GM21786 (cell line): ENCODE measurements at regions not wholly inside any gene's neighbourhood (a gene's known extent, or its start where the extent isn't known, plus 50 kb on each side); places are given as distances from the start of the nearest gene placed in this dataset.

Experiments
- ATAC-seq: cut with Tn5 transposase; IDR thresholded peaks from one replicate; pipeline ENCODE4 v1.9.1; 2021; ENCODE audit not compliant: unreplicated experiment

DNA sequence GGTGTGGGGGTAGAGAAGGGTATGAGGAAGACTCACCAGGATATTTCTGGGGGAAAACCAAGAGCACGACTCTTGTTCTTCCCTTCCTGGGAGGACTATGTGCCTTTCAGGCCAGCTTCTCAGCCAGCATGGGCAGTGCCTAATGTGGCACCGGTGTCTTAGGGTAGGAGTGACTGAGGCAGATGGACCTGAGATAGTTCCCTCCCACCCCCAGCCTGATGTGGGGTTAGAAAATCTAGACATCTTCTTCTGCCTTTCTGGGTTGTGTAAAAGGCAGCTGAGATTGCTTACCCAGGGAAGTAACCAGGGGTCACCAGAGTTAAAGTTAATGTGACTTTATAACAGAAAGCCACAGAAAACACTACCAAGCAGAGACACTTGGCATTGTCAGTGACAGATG is 127.3 kb downstream of the TMA16 start:
- ATAC-seq = no peak

- no peak for ATAC-seq
Observed at GRCh38 chr4:163622379-163623035, 128.0 kb downstream of the TMA16 start.

DNA sequence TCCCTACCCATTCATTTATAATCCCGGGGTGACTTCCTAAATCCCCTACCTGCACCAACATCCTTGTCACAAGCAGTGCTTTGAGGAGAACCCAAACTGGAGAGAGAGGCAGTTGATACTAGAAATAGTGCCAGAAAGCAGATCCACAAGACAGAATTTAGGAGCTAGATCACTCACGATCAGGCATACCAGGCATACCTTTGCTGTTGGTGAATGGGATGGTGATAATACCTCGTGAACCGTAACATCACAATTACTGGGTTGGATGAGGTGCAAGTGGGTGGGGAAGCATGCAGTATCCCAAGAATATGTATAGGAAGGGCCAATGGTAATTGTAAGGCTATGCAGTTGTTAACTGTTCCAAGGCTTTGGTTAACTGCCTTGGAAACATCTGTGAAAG is 129.3 kb downstream of the TMA16 start:
- ATAC-seq = no peak

DNA sequence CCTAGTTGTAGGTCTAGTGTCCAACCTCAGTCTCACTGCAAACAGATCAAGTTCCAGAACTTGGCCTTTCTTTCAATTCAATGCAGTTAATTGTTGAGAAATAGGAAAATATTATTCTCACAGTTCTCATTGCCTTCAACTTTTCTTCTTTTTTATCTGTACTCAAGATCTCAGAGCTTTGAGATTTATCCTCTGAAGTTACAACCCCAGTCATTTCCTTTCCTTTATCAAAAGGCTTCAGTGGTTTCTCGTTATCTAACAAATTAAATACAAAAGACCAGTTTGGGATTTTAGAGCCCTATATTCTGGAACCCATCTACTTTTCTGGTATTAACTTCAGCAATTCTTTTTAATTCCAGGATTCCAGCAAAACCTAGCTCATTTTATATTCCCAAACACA is 130.2 kb downstream of the TMA16 start:
- no peak for ATAC-seq

DNA sequence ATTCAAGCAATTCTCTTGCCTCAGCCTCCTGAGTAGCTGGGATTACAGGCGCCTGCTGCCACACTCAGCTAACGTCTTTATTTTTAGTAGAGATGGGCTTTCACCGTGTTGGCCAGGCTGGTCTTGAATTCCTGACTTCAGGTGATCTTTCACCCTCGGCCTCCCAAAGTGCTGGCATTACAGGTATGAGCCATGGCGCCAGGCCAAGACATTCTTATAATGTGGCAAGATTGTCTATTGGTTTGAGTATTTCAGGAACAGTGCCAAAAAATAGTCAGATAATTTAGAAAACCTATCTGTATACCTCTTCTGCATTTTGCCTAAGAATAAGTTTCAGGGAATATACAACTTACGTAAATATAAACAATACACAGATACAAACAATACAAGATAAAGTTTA is 136.8 kb downstream of the TMA16 start:
- ATAC-seq = no peak

DNA sequence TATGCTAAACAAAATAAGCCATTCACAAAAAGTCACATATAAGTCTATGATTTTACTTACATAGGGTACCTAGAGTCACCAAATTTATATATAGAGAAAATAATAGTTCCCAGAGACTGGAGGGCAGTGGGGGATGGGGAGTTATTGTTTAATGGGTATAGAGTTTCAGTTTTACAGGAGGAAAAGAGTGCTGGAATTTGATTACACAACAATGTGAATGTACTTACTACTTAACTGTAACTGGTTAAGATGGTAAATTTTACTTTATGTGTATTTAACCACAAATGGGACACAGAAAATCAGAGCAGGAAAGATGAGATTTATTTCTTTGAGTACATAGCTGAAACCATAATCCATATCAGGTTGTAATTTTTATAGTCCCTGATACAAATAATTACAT is 144.4 kb downstream of the TMA16 start:
- no peak for ATAC-seq

DNA sequence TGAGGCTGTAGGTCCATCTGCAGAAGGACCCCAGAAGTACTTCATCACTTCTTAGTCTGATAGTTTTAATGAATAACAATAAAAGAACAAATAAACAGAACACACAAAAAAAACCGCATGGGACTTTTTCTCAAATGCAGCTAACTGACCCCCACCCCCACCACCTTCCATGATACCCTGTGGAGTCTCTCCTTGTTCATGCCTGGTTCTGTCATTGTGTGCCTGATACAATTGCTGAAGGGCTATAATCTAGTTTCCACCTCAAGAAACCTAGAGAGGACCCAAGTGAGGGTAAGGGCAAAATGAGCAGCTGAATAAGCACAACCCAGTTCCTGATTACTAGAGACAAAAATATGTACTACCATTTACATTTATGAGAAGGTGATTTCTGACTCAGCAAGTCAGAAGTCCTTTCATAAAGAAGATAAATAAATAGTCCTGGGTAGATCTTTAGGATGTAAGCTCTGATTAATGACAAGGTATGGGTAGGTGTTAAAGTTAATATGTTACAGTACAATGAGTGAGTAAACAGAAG is 155.1 kb downstream of the TMA16 start:
- no peak for ATAC-seq

- no peak for ATAC-seq
Observed at GRCh38 chr4:163651761-163652160, 157.3 kb downstream of the TMA16 start.

- no peak for ATAC-seq
Observed at GRCh38 chr4:163654621-163655020, 160.1 kb downstream of the TMA16 start.

- ATAC-seq = no peak
Observed at GRCh38 chr4:163660636-163661035, 166.1 kb downstream of the TMA16 start.

DNA sequence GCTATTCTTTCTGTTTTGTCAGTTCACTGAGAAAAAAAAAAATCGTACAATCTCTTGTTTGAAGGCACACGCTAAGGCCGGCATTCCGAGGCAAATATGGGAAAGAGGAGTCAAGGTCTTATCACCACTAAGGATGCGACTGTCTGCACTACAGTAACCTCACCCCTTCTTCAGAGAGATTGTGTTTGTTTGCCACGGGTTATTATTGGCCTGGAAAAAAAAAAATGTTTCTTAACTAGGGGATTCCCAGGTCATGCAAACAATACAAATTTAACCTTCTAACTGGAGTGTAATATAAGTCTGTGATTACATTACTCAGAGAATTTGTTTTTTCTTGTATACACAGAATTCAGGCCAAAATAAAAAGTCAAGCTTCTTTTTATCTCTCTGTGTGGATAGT is 168.3 kb downstream of the TMA16 start:
- no peak for ATAC-seq

- ATAC-seq = peak; percentile 78
Observed at GRCh38 chr4:163663454-163664225, 169.2 kb downstream of the TMA16 start.

DNA sequence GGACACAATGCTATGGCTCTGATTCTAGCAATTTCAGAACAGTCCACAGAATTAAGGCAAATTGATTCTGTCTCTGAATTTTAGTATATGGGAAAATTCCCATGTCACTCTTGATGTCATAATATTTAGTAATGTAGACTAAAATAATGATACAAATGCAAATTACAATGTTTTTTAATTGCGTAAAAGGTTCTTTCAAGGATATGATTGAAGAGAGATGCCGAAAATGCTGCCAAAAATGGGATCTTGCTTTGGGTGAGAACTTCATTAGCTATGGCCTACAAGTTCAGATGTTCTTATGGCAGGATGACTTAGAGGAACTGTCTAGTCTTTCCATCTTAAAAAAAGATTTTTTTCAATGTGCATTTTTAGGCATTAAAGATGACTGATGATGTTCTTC is 170.6 kb downstream of the TMA16 start:
- no peak for ATAC-seq

DNA sequence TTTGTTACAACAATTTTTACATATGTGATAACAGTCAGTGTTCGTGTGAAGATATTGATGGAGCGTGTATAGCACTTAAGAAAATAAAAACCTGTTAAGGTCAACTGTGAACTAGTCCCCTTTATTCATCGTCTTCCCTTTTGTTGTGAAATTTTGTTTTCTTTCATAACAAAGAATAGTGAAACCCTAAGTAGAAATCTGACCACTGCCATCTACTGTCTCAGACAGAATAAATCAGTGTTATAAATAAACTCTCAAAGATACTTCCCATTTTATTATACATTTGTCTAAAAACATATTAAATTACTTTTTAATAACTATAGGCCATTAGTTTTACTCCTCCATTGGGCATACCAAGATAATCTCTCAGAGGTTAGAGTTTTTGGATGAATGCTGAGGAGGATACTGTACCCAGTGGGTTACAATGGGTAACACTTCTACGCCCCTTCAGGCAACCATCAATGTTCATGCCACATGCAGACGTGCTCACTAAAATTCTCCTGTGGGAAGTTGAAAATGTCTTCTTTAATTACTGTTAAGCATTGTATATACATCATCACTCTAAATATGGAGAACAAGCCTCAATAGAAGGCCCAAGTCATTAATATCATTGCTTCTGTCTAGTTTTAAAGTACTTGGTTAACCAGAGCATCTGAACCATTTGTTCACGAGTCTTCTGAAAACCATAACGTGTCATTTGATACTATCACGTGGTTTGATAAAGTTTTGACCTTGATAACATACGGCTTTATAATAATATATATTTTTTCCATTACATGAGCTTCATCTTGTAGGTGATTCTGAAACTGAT is 171.2 kb downstream of the TMA16 start:
- peak; percentile 35 for ATAC-seq

- ATAC-seq = no peak
Observed at GRCh38 chr4:163666332-163666873, 171.9 kb downstream of the TMA16 start.

- no peak for ATAC-seq
Observed at GRCh38 chr4:163672751-163673150, 178.3 kb downstream of the TMA16 start.

- peak; percentile 84 for ATAC-seq
Observed at GRCh38 chr4:163673848-163674697, 179.6 kb downstream of the TMA16 start.

- ATAC-seq = no peak
Observed at GRCh38 chr4:163679189-163679588, 184.7 kb downstream of the TMA16 start.

DNA sequence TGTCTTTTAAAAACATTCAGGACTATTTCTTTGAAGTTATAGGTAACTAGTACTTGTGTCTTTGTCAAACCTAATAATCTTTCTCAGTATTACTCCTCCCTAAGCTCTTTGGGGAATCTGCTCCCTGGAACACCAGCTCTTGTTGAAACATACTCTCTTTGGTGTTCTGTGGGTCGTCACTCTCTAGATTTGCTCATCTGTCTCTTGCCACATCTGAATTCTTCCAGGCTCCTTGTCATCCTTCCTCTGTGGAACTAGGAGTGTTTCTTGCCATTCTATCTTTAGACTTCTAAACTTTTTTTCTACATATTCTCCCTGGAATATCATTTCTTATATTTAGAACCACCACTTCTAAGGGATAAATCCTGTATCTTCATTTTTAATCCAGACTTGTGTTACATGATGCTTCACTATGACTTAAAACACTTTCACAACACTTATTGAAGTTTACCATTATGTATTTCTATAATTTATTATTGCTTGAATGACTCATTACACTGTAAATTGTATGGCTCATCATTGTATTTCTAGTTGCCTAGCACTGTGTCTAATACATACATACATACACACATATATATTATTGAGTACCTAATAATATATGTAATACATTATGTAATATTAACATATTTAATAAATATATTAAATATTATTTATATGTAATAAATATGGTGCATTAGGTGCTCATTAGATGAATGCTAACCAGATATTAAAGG is 186.1 kb downstream of the TMA16 start:
- ATAC-seq = no peak
